Hepatocyte (in vitro differentiated cells): ENCODE measurements at regions not wholly inside any gene's neighbourhood (a gene's known extent, or its start where the extent isn't known, plus 50 kb on each side); places are given as distances from the start of the nearest gene placed in this dataset.

Source experiments
- DNase-seq: peaks from one replicate; pipeline ENCODE4 v3.0.0-alpha.2; 2016; ENCODE audit warnings: low spot score
- H2AFZ ChIP-seq: fragments of 200-600 bp; sonication (generic); 2 replicates; pipeline ENCODE4 v1.6.0; 2016; ENCODE audit warnings: antibody characterized with exemption, mild to moderate bottlenecking
- H3K27ac ChIP-seq: fragments of 200-600 bp; sonication (generic); 2 replicates; pipeline ENCODE4 v1.5.1; 2016; ENCODE audit warnings: mild to moderate bottlenecking
- H3K27me3 ChIP-seq: fragments of 200-600 bp; sonication (generic); 2 replicates; pipeline ENCODE4 v1.6.1; 2016
- H3K36me3 ChIP-seq: fragments of 200-600 bp; sonication (generic); replicated peaks from 2 replicates; pipeline ENCODE4 v1.5.1; 2016; ENCODE audit warnings: low read depth; ENCODE audit not compliant: insufficient read depth
- H3K4me1 ChIP-seq: fragments of 200-600 bp; sonication (generic); 2 replicates; pipeline ENCODE4 v1.5.1; 2016; ENCODE audit warnings: mild to moderate bottlenecking, moderate library complexity; ENCODE audit not compliant: insufficient read depth
- H3K4me2 ChIP-seq: fragments of 200-600 bp; sonication (generic); 2 replicates; pipeline ENCODE4 v1.6.0; 2016
- H3K4me3 ChIP-seq: fragments of 200-600 bp; sonication (generic); 2 replicates; pipeline ENCODE4 v1.5.1; 2016; ENCODE audit warnings: mild to moderate bottlenecking
- H3K79me2 ChIP-seq: fragments of 200-600 bp; sonication (generic); 2 replicates; pipeline ENCODE4 v1.6.0; 2017; ENCODE audit warnings: mild to moderate bottlenecking
- H3K9me2 ChIP-seq: fragments of 200-600 bp; sonication (generic); replicated peaks from 2 replicates; pipeline ENCODE4 v1.6.0; 2017; ENCODE audit warnings: mild to moderate bottlenecking; ENCODE audit not compliant: insufficient read depth
- H3K9me3 ChIP-seq: fragments of 200-600 bp; sonication (generic); 2 replicates; pipeline ENCODE4 v1.5.1; 2016; ENCODE audit warnings: low read depth, mild to moderate bottlenecking
- H4K20me1 ChIP-seq: fragments of 200-600 bp; sonication (generic); 2 replicates; pipeline ENCODE4 v1.6.0; 2016; ENCODE audit warnings: mild to moderate bottlenecking; ENCODE audit not compliant: insufficient read depth, poor library complexity, severe bottlenecking
- CTCF ChIP-seq: fragments of 200-600 bp; sonication (generic); IDR thresholded peaks from 2 replicates; pipeline ENCODE4 v1.5.1; 2016; ENCODE audit warnings: antibody characterized with exemption, mild to moderate bottlenecking; ENCODE audit not compliant: poor library complexity
- EZH2 ChIP-seq: fragments of 200-600 bp; sonication (generic); IDR thresholded peaks from 2 replicates; pipeline ENCODE4 v1.6.1; 2016; ENCODE audit warnings: antibody characterized with exemption, mild to moderate bottlenecking, borderline replicate concordance
- EZH2phosphoT487 ChIP-seq: fragments of 200-600 bp; sonication (generic); IDR thresholded peaks from one replicate; pipeline ENCODE4 v1.6.1; 2018; ENCODE audit warnings: antibody characterized with exemption, mild to moderate bottlenecking, low read depth, moderate library complexity; ENCODE audit not compliant: unreplicated experiment, severe bottlenecking
- WGBS: methylation state at CpG from one replicate; pipeline ENCODE4 v1.1.6; 2016; ENCODE audit warnings: low lambda C conversion rate; ENCODE audit errors: missing lambda C conversion rate; 5-methylcytosine and 5-hydroxymethylcytosine counted together

- Histone ChIP-seq H2AFZ (no peak overlapping the region), H3K4me2 (no peak overlapping the region), H3K79me2 (no peaks in the 10 kb centered on the region), H3K4me3 (no peak overlapping the region), H3K27ac (no peak overlapping the region), H3K36me3 (no peaks in the 10 kb centered on the region), H3K4me1 (no peaks in the 10 kb centered on the region), H3K9me3 (peaks cover 13% of the 10 kb centered on the region), H4K20me1 (no peaks in the 10 kb centered on the region), H3K9me2 (no peaks in the 10 kb centered on the region), H3K27me3 (no peaks in the 10 kb centered on the region)
- WGBS: 91% methylated on average over 2 of the region's 2 CpGs
- TF ChIP-seq EZH2 (no peak), EZH2phosphoT487 (no peak), CTCF (no peak)
- no peak for DNase-seq
These were observed 75.4 kb upstream of the LDLRAD3 start for GRCh38 chr11:35868491-35868890.

GRCh38 chr11:35873721-35874120 lies 70.1 kb upstream of the LDLRAD3 start:
- 81% methylated on average over 3 of the region's 3 CpGs for WGBS
- no peaks in the 10 kb centered on the region for H3K36me3 ChIP-seq
- TF ChIP-seq CTCF (no peak), EZH2 (no peak), EZH2phosphoT487 (no peak)
- H3K27me3 ChIP-seq: no peaks in the 10 kb centered on the region
- H3K4me3 ChIP-seq: no peak overlapping the region
- no peak for DNase-seq
- H4K20me1 ChIP-seq: no peaks in the 10 kb centered on the region
- H3K4me2 ChIP-seq: no peak overlapping the region
- no peak overlapping the region for H2AFZ ChIP-seq
- no peak overlapping the region for H3K27ac ChIP-seq
- no peaks in the 10 kb centered on the region for H3K4me1 ChIP-seq
- H3K9me2 ChIP-seq: no peaks in the 10 kb centered on the region
- H3K79me2 ChIP-seq: no peaks in the 10 kb centered on the region
- peaks cover 6% of the 10 kb centered on the region for H3K9me3 ChIP-seq

- TF ChIP-seq CTCF (no peak), EZH2 (no peak), EZH2phosphoT487 (no peak)
- WGBS: 83% methylated on average over 7 of the region's 7 CpGs
- no peaks in the 10 kb centered on the region for H3K4me1 ChIP-seq
- H3K4me2 ChIP-seq: no peak overlapping the region
- H3K9me3 ChIP-seq: no peaks in the 10 kb centered on the region
- no peaks in the 10 kb centered on the region for H3K9me2 ChIP-seq
- no peaks in the 10 kb centered on the region for H3K27me3 ChIP-seq
- no peak for DNase-seq
- H2AFZ ChIP-seq: no peak overlapping the region
- no peaks in the 10 kb centered on the region for H3K79me2 ChIP-seq
- H3K4me3 ChIP-seq: no peak overlapping the region
- H4K20me1 ChIP-seq: no peaks in the 10 kb centered on the region
- H3K36me3 ChIP-seq: no peaks in the 10 kb centered on the region
- no peak overlapping the region for H3K27ac ChIP-seq
These were observed 69.0 kb upstream of the LDLRAD3 start for GRCh38 chr11:35874751-35875450.
